ENCODE measurements at regions not wholly inside any gene's neighbourhood (a gene's known extent, or its start where the extent isn't known, plus 50 kb on each side); places are given as distances from the start of the nearest gene placed in this dataset.
A peak's percentile ranks its signal among the peaks of the same experiment; 100 is the strongest.

- Mint-ChIP-seq H3K27me3 (no peaks in the 10 kb centered on the region), H3K9me3 (peaks cover 4% of the 10 kb centered on the region), H3K4me3 (peak overlapping the region; percentile 31), H3K27ac (peak overlapping the region; percentile 80), H3K36me3 (no peaks in the 10 kb centered on the region), H3K4me1 (peaks cover 11% of the 10 kb centered on the region)
- POLR2A ChIA-PET: interaction anchor here (1.7 kb wide), 1 partner anchor 42 kb away, joined by 8 read pairs; no protein-coding TSS in a partner anchor
- peak; percentile 84 for ATAC-seq (ENCODE audit: low read depth)
- peak; percentile 35 for DNase-seq
These were observed 64.6 kb downstream of the LYZL4 start for GRCh38 chr3:42345811-42346210.

- POLR2A ChIA-PET: no interaction called here
- Mint-ChIP-seq H3K9me3 (peaks cover 2% of the 10 kb centered on the region), H3K27me3 (no peaks in the 10 kb centered on the region), H3K36me3 (peaks cover 1% of the 10 kb centered on the region), H3K4me3 (no peak overlapping the region), H3K4me1 (peaks cover 2% of the 10 kb centered on the region), H3K27ac (no peak overlapping the region)
- ATAC-seq (ENCODE audit: low read depth) (no peak), DNase-seq (no peak)
These were observed 69.9 kb downstream of the LYZL4 start for GRCh38 chr3:42340466-42340865.

GRCh38 chr3:42339321-42339720 lies 71.1 kb downstream of the LYZL4 start:
- Mint-ChIP-seq H3K27ac (no peak overlapping the region), H3K27me3 (no peaks in the 10 kb centered on the region), H3K4me3 (no peak overlapping the region), H3K36me3 (peaks cover 1% of the 10 kb centered on the region), H3K4me1 (no peaks in the 10 kb centered on the region), H3K9me3 (peaks cover 2% of the 10 kb centered on the region)
- POLR2A ChIA-PET: no interaction called here
- DNase-seq: no peak
- ATAC-seq (ENCODE audit: low read depth): no peak

- H3K36me3 Mint-ChIP-seq: peaks cover 1% of the 10 kb centered on the region
- H3K9me3 Mint-ChIP-seq: peaks cover under 1% of the 10 kb centered on the region
- no peaks in the 10 kb centered on the region for H3K27me3 Mint-ChIP-seq
- H3K4me1 Mint-ChIP-seq: no peaks in the 10 kb centered on the region
- ATAC-seq (ENCODE audit: low read depth) (no peak), DNase-seq (no peak)
- POLR2A ChIA-PET: no interaction called here
- no peak overlapping the region for H3K4me3 Mint-ChIP-seq
- no peak overlapping the region for H3K27ac Mint-ChIP-seq
These were observed 70.1 kb upstream of the CCK start for GRCh38 chr3:42336103-42336502.

GRCh38 chr3:42317137-42317536 lies 51.2 kb upstream of the CCK start:
- H3K27me3 Mint-ChIP-seq: peaks cover 3% of the 10 kb centered on the region

More at GRCh38 chr3:42317137-42317536, 51.2 kb upstream of the CCK start:
- Mint-ChIP-seq H3K4me1 (no peaks in the 10 kb centered on the region), H3K9me3 (peaks cover 18% of the 10 kb centered on the region), H3K27ac (no peak overlapping the region), H3K4me3 (no peak overlapping the region), H3K36me3 (peaks cover 4% of the 10 kb centered on the region)
- DNase-seq (no peak), ATAC-seq (ENCODE audit: low read depth) (no peak)
- POLR2A ChIA-PET: no interaction called here

Data from activated naive CD8-positive, alpha-beta T cell treated with anti-CD3 and anti-CD28 coated beads, Interleukin-2, amount 10 ng/mL, durations not matched to agents 7 days and 5 days (primary cell).